Posterior vena cava (tissue), 2 donors: ENCODE measurements at regions not wholly inside any gene's neighbourhood (a gene's known extent, or its start where the extent isn't known, plus 50 kb on each side); places are given as distances from the start of the nearest gene placed in this dataset.

Experiments used
- DNase-seq: peaks from one replicate; pipeline ENCODE4 v3.0.0-alpha.2; 2020; ENCODE audit warnings: low spot score
- intact Hi-C, 2 donors: fragments of 100-400 bp; cut with DNase I; formaldehyde crosslinking; loops; one replicate each; pipeline versions ENCODE4 v1.14.1 to v1.14.2; 2022 to 2023
- donor health status: DM: yes; HTN: yes; CAD: no.
- donor health status: DM: yes; HTN: yes; CAD: no.

GRCh38 chr9:79268806-79269205 lies 303.0 kb upstream of the TLE4 start:
- no peak for DNase-seq
- intact Hi-C loops: no loop called here

GRCh38 chr9:79273311-79273710 lies 298.5 kb upstream of the TLE4 start:
- DNase-seq: no peak
- intact Hi-C loops: no loop called here

DNA sequence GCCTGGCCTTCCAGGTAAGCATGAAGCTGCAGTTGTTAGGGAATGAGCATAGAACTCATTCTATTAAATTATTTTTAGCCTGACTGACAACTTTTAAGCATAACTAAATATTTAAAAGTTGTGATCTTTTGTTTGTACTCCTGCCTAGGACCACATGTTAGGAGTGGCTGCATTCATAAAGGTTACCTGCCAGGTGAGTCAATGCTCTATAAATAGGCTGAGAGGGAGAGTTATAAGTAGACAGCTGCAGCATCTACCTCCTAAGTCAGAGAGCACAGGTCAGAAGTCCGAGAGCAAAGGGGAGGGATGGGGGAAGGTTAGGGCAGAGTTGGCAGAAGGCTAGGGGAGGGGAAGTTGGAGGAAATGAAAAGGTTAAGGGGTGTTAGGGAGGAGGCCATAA lies 292.4 kb upstream of the TLE4 start:
- intact Hi-C loops: no loop called here
- DNase-seq: no peak

- no peak for DNase-seq
- intact Hi-C loops: no loop called here
These were observed 291.1 kb upstream of the TLE4 start for GRCh38 chr9:79280691-79281090.

- intact Hi-C loops: no loop called here
- DNase-seq: no peak
These were observed 287.7 kb upstream of the TLE4 start for GRCh38 chr9:79284081-79284480.

GRCh38 chr9:79286992-79287707 lies 284.6 kb upstream of the TLE4 start:
- DNase-seq: no peak
- intact Hi-C loops: no loop called here

GRCh38 chr9:79287708-79288290 lies 284.0 kb upstream of the TLE4 start:
- intact Hi-C loops: no loop called here
- no peak for DNase-seq

GRCh38 chr9:79289856-79290255 lies 281.9 kb upstream of the TLE4 start:
- DNase-seq: no peak
- intact Hi-C loops: no loop called here

GRCh38 chr9:79292731-79293280 lies 279.0 kb upstream of the TLE4 start:
- intact Hi-C loops: no loop called here
- no peak for DNase-seq

DNA sequence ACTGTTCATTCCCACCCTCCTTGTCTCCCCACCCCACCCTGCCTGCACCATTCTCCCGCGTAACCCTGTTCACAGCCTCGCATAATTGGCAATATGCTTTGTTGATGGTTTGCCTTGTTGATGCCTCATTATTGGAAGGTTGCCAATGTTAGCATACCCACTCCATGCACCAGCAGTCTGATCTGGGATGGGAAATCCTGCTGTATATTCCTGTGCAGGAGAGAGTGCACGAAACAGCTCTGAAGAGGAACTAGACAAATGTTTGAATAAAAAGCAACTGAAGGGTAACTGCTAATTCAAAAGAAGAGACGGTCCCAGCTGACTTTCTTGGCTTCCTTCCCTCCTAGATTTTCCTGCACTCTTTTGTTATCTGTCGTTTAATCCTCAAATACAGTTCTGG lies 271.7 kb upstream of the TLE4 start:
- no peak for DNase-seq
- intact Hi-C loops: loop anchor here in 1 of 2 donors (5.0 kb wide), 1 partner anchor 543 kb away; no protein-coding TSS in a partner anchor

GRCh38 chr9:79301085-79301484 lies 270.7 kb upstream of the TLE4 start:
- intact Hi-C loops: loop anchor here in 1 of 2 donors (5.0 kb wide), 1 partner anchor 544 kb away; no protein-coding TSS in a partner anchor
- DNase-seq: no peak

GRCh38 chr9:79301551-79302391 lies 270.0 kb upstream of the TLE4 start:
- intact Hi-C loops: loop anchor here in 1 of 2 donors (5.0 kb wide), 1 partner anchor 544 kb away; no protein-coding TSS in a partner anchor

GRCh38 chr9:79302569-79302968 lies 269.2 kb upstream of the TLE4 start:
- no peak for DNase-seq
- intact Hi-C loops: loop anchor here in 1 of 2 donors (5.0 kb wide), 1 partner anchor 545 kb away; no protein-coding TSS in a partner anchor

More at GRCh38 chr9:79301551-79302391, 270.0 kb upstream of the TLE4 start:
- DNase-seq: no peak

- DNase-seq: no peak
- intact Hi-C loops: no loop called here
These were observed 263.8 kb upstream of the TLE4 start for GRCh38 chr9:79308012-79308411.

DNA sequence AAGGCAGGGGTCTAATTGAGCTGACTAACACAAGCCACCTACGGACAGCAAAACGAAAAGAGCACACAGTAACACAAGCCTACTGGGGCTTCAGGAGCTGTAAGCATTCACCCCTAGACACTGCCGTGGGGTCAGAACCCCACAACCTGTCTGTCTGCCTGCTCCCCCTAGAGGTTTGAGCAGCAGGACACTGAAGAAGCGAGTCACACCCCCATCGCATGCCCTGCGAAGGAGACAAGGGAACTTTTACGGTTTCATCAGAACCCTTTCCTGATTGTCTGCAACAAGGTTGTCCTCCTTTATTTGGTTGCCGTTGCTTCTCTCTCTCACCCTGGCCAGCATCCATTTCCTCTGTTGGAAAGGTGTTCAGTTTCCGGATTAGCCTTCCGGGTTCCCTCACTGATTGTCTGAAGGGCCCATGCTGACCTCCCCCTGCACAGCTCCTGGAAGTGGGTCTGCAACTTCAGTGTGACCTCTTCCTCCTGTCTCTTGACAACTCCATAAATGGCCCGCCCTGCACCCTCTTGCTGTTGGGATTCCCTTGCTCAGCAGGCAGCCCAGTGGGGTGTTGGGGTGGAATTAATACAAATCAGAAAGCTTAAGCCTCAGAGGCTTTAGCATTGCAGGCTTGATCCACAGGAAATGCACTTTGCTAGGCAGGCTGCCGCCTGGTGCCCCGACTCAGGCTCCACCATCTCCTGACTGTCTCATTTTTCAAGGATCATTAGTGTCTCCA lies 258.9 kb upstream of the TLE4 start:
- intact Hi-C loops: no loop called here

GRCh38 chr9:79325501-79325900 lies 246.3 kb upstream of the TLE4 start:
- DNase-seq: no peak

More for the DNA sequence above, 258.9 kb upstream of the TLE4 start:
- DNase-seq: no peak

DNA sequence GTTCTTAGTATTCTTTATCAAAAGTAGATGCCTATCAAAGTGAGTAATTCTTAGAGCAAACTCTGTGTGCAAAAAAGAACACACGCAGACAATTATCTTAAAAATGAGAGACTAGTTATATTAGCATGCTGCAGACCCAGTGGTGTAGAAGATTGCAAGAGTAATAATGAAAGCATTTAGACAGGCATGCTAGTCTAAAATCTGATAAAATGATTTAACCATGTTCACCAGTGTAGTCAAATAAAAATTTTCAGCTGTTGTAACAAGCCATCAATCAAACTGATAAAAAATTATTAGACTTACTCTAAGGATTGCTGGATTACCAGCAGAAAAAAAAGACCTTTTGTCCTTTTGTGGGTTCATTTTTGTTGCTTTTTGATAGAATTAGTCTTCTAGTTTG lies 241.9 kb upstream of the TLE4 start:
- intact Hi-C loops: no loop called here
- DNase-seq: no peak

More at GRCh38 chr9:79325501-79325900, 246.3 kb upstream of the TLE4 start:
- intact Hi-C loops: no loop called here

- no peak for DNase-seq
- intact Hi-C loops: no loop called here
These were observed 237.8 kb upstream of the TLE4 start for GRCh38 chr9:79334001-79334400.

GRCh38 chr9:79334711-79335110 lies 237.1 kb upstream of the TLE4 start:
- intact Hi-C loops: no loop called here
- DNase-seq: no peak
